SK-N-SH (cell line): ENCODE measurements at regions not wholly inside any gene's neighbourhood (a gene's known extent, or its start where the extent isn't known, plus 50 kb on each side); places are given as distances from the start of the nearest gene placed in this dataset.

Source experiments
- CHD2 ChIP-seq: fragments of 150-350 bp; IDR thresholded peaks from 2 replicates; pipeline ENCODE4 v1.6.1; 2018; ENCODE audit warnings: low read length; ENCODE audit not compliant: partially characterized antibody
- CTCF ChIP-seq: fragments of 200-600 bp; sonication (generic); IDR thresholded peaks from 2 replicates; pipeline ENCODE4 v1.6.1; 2017; ENCODE audit warnings: antibody characterized with exemption, mild to moderate bottlenecking, moderate library complexity
- EZH2phosphoT487 ChIP-seq: fragments of 200-600 bp; sonication (generic); IDR thresholded peaks from 2 replicates; pipeline ENCODE4 v1.6.1; 2017; ENCODE audit warnings: low read depth, mixed run types, mild to moderate bottlenecking, antibody characterized with exemption, moderate library complexity, borderline replicate concordance
- MXI1 ChIP-seq: IDR thresholded peaks from 2 replicates; pipeline ENCODE4 v1.6.1; 2012; ENCODE audit warnings: mild to moderate bottlenecking, low read depth, low read length, improper control_type of control experiment
- POLR2AphosphoS5 ChIP-seq: IDR thresholded peaks from 2 replicates; pipeline ENCODE4 v1.6.1; 2012; ENCODE audit warnings: low read depth, low read length
- TAF1 ChIP-seq: IDR thresholded peaks from 2 replicates; pipeline ENCODE4 v1.6.1; 2012; ENCODE audit warnings: low read depth, mild to moderate bottlenecking, low read length, moderate library complexity, borderline replicate concordance
- TF ChIP-seq, protein P1 (sequence below): IDR thresholded peaks from 2 replicates; pipeline ENCODE4 v1.4.0; 2012; ENCODE audit warnings: low read depth, borderline replicate concordance

GRCh38 chr7:156470399-156471320 lies 169.9 kb upstream of the RNF32 start:
- no peak for TF ChIP-seq MXI1
- no peak for TF ChIP-seq EZH2phosphoT487
- TF ChIP-seq CTCF = no peak
- TF ChIP-seq POLR2AphosphoS5 = no peak
- no peak for TF ChIP-seq TAF1
- TF ChIP-seq, protein P1, sequence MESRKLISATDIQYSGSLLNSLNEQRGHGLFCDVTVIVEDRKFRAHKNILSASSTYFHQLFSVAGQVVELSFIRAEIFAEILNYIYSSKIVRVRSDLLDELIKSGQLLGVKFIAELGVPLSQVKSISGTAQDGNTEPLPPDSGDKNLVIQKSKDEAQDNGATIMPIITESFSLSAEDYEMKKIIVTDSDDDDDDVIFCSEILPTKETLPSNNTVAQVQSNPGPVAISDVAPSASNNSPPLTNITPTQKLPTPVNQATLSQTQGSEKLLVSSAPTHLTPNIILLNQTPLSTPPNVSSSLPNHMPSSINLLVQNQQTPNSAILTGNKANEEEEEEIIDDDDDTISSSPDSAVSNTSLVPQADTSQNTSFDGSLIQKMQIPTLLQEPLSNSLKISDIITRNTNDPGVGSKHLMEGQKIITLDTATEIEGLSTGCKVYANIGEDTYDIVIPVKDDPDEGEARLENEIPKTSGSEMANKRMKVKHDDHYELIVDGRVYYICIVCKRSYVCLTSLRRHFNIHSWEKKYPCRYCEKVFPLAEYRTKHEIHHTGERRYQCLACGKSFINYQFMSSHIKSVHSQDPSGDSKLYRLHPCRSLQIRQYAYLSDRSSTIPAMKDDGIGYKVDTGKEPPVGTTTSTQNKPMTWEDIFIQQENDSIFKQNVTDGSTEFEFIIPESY = no peak
- TF ChIP-seq CHD2 = no peak
